PC-3 (cell line): ENCODE measurements at regions not wholly inside any gene's neighbourhood (a gene's known extent, or its start where the extent isn't known, plus 50 kb on each side); places are given as distances from the start of the nearest gene placed in this dataset.

Experiments used
- EZH2 ChIP-seq: fragments of 300-600 bp; sonication (generic); IDR thresholded peaks from one replicate; pipeline ENCODE4 v1.6.1; 2017; ENCODE audit warnings: antibody characterized with exemption, mild to moderate bottlenecking, low read length; ENCODE audit not compliant: unreplicated experiment
- EZH2phosphoT487 ChIP-seq: fragments of 300-600 bp; sonication (generic); IDR thresholded peaks from 2 replicates; pipeline ENCODE4 v1.6.1; 2018; ENCODE audit warnings: mild to moderate bottlenecking, antibody characterized with exemption, low read length, borderline replicate concordance
- TF ChIP-seq, protein P1 (sequence below): fragments of 300-600 bp; sonication (generic); conservative IDR thresholded peaks from 2 replicates; pipeline ENCODE4 v1.5.1; 2017; ENCODE audit warnings: antibody characterized with exemption, low read depth, mild to moderate bottlenecking, low read length

DNA sequence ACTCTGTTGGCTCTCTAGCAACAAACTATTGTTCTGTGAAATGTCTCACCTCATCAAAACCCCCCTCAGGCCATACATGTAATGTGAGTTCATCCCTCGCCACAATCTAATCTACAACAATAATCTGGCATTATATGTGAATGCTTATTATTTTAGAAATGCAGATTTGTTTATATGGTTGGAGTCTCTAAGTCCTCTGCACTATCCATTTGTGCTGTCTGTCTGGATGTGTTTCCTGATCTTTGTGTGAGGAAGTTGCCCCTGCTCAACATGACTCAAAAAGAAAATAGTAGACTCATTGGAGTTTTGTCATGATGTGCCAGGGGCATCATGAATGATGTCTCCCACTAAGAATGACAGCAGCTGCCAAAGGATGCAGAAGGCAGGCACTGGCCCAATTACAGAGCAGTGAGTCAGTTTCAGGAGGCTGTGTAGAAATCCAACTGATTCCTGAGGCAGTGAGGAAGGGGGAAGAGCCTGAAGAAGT lies 161.6 kb upstream of the PDZRN3 start:
- TF ChIP-seq, protein P1, sequence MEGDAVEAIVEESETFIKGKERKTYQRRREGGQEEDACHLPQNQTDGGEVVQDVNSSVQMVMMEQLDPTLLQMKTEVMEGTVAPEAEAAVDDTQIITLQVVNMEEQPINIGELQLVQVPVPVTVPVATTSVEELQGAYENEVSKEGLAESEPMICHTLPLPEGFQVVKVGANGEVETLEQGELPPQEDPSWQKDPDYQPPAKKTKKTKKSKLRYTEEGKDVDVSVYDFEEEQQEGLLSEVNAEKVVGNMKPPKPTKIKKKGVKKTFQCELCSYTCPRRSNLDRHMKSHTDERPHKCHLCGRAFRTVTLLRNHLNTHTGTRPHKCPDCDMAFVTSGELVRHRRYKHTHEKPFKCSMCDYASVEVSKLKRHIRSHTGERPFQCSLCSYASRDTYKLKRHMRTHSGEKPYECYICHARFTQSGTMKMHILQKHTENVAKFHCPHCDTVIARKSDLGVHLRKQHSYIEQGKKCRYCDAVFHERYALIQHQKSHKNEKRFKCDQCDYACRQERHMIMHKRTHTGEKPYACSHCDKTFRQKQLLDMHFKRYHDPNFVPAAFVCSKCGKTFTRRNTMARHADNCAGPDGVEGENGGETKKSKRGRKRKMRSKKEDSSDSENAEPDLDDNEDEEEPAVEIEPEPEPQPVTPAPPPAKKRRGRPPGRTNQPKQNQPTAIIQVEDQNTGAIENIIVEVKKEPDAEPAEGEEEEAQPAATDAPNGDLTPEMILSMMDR = no peak
- no peak for TF ChIP-seq EZH2phosphoT487
- no peak for TF ChIP-seq EZH2
